ENCODE measurements at regions not wholly inside any gene's neighbourhood (a gene's known extent, or its start where the extent isn't known, plus 50 kb on each side); places are given as distances from the start of the nearest gene placed in this dataset.

DNA sequence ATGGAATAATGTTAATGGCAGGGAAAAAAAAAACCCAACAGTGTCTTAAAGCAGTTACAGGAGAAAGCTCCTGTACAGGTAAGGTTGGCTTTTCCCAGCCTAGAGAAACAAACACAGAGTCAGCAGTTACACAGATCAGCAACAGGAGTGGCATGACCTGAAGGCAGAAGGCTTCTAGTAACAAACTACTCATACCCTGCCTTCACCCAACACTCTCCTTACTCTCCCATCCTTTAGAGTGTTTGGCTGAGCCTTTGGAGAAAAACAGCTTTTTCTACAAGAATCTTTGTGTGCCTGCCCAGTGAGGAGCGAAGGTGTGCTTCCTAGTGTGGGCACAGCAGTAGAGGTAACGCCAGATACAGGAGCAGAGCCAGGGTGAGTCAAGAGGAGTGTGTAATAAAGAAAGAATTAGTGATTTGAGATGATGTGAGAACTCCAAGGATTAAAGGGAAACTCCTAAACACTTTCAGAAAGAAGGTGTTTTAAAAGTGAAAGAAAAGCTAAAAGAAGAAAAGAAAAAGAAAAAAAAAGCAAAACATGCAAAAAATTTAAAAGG, 152.7 kb downstream of the POLR2M start:
- no peak for TF ChIP-seq CTCF (IDR thresholded peaks at IDR 0.05)
- no peak for TF ChIP-seq POLR2A (IDR thresholded peaks at IDR 0.05)
- no peak for TF ChIP-seq EP300 (IDR thresholded peaks at IDR 0.05)
